ENCODE measurements at regions not wholly inside any gene's neighbourhood (a gene's known extent, or its start where the extent isn't known, plus 50 kb on each side); places are given as distances from the start of the nearest gene placed in this dataset.

DNA sequence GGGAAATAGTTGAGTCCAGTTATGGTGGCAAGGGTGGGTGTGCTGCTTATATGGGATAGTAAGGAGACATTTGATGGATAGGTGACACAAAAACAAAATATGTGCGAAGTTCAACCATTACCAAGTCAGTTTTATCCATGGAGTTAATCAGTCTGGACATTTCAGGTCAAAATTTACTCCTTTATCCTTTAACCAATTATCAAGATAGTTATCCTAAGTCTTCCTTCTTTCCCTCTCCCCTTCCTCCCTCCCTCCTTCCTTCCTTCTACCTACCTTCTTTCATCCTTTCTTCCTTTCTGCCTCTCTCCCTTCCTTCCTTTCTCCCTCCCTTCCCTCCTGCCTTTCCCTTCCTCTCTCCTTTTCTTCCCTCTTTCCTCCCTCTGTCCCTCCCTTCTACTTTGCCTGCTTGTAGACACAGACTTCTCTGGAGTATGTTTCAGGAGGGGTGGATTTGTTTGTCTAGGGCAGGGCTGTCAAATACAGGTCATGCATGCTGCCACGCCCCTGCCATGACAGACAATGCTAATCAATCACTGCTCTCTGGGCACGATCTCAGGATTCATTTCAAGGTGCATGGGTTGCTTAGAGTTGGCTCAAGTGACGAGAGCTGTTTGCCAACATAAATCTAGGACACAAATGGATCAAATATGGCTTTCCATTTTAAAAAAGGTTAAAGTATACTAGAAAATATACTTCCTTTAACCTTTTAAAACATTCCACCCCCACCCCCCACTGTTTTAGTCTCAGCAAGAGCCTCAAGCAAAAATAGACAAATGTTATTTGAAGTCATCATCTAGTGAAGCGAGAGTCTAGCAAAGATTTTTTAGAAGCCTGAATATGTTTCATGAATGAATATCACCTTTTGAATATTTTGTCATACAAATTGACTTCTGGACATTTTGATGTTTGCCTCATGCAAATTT, 281.6 kb upstream of the CITED2 start:
- no peak for DNase-seq

DNA sequence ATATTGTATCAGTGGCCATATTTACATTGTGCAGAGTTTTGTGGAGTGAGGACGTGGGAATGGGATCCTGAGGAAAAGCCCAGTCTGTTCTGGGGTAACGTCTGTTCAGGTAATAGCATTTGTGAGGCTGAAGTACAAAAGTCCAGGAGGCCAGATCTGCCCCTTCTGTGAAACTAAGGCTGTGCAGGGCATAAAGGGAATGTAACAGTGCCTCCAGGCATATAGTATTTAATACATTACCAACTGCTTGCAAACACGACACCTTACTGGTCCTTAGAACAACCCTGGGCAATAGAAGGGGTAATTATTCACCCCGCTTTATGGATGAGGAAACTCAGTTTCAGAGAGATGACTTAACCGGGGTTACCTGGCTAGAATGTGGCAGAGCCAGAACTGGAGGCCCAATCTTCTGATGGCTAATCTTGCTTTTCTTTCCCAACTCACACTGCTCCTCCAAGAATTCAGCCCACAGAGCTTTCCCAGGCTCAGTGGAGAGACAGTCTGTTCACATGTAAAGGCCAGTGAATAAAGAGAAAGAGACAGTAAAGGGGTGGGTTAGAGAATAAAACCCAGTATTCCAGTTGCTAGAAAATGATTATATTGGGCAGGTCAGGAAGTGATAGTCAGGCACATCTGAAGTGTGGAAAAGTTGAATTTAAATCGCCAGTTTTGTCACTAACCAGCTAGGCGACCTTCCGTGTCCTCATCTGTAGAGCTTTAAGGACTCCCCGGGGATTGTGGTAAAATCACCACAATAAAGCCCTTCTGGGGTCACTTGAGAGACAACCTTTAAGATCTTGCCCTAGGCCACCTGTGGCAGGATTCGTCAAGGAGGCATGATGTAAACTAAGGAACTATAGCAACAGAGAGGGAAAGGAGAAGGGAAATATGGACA, 280.7 kb upstream of the CITED2 start:
- DNase-seq: no peak

DNA sequence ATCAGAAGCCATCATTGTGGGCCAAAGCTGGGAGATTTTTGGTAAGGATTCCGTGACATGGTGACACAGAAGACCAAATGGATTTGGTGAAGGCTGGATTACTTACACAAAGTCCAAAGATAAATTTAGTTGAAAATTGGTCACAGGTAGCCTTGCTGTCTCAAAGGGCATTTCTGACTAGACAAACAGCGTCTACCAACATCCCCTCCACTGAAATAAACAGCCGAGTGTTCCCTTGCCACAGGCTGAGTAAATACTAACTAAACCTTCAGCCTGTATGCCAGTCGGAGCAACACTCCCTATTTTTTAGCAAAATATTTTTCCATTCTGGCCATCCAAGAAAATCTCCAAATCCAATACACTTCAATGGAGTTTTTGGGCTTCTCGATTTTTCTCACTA, 279.9 kb upstream of the CITED2 start:
- DNase-seq: no peak

DNA sequence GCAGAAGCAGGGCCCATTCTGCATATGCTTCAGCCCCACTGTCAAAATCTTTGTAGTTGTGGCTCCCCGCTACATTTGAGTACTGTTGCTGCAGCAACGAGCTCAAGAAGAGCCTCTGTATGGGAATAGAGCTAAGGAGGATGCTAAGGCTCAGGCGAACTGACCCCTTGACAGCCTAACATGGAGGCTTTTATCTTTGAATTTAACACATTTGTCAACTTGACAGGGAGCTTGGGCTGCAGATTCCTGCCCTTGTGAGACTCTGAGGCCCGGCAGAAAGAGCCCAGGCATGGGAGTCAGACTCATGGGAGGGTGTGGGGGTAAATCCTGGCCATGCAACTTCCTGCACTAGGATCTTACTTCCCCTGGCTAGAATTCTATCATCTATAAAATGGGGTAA, 278.7 kb upstream of the CITED2 start:
- no peak for DNase-seq

DNA sequence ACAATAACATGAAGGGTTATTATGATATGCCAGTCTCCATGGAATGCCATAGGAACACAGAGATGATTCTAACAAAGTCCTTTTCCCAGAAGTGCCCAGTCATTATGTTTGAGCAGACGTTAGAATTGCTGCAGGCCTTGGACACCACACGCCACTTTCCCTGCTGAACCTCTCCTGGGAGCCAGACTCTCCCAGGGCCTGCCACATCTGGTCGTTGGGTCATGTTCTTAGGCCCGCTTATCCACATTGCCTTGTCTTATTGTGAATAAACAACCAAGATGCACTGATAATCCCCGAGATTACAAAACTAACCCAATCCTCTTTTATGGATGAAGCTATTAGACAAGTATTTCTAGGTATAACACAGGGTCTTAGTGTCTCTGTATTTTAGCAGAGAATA, 276.5 kb upstream of the CITED2 start:
- no peak for DNase-seq

DNA sequence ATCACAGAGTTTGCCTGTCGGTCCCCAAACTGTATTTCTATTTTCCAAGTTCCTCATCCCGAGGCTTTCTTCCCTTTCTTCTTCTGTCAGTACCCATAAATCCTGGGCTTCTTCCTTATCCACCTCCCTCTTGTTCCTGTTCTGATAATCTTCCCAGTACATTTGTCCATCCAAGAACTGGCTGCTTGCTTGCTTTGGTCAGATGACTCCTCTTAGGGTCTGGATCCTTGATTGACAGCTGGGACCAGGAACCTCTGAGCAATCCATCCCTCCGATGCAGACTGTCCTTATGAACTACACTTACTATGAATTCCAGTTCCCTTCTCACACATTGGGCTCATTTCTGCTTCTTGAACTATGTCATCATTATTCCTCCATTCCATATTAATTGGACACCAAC, 275.3 kb upstream of the CITED2 start:
- no peak for DNase-seq

DNA sequence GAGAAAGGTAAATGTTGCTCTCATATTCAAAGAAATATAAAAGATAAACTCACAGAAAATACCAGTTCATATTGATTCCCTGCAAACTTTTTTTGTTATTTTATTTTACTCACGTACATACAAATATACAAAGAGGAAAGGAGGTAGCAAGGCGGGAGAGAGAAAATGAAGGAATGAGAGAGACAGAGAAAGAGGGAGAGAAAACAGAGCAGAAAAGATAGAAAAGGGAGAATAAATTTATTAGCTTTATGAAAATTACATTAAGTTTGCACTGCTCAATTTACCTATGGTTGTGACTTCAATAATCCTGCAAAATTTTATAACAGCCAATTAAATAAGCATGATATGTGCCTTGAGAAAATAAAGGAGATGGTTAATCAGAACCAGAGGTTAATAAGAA, 274.7 kb upstream of the CITED2 start:
- no peak for DNase-seq

DNA sequence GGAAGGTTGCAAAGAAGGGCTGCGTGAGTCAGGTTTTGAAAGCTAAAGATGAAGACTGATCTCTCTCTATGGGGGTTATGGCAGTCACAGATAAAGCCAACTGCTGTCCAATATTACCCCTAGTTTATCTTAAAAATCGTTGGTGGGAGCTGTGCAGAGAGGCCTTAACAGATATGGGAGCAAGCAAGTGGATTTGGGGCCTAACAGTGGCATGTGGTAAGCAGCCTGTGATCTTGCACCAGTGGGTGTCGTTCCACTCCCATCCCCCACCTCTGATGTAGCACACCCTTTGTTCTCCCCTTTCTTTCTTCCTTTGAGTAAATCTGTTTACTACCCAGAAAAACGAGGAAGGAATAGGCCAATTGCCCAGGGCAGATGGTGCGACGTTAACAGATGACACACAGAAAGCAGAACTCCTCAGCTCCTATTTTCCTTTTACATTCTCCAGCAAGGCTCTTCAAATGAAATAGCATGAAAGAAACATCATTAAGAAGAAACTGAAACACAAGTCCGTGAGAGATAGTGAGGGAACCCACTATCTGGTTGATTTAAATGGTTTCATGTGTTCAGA, 274.1 kb upstream of the CITED2 start:
- no peak for DNase-seq

DNA sequence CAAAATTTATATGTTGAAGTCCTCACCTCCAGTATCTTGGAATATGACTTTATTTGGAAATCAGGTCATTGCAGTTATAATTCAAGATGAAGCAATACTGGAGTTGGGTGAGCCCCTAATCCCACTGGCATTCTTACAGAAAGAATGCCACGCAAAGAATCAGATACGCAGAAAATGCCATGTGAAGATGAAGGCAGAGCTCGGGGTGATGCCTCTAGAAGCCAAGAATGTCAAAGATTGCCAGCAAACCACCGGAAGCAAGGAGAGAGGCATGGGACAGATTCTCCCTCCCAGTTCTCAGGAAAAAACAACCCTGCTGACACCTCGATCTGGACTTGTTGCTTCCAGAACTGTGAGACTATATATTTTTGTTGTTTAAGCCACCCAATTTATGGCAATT, 273.4 kb upstream of the CITED2 start:
- no peak for DNase-seq

DNA sequence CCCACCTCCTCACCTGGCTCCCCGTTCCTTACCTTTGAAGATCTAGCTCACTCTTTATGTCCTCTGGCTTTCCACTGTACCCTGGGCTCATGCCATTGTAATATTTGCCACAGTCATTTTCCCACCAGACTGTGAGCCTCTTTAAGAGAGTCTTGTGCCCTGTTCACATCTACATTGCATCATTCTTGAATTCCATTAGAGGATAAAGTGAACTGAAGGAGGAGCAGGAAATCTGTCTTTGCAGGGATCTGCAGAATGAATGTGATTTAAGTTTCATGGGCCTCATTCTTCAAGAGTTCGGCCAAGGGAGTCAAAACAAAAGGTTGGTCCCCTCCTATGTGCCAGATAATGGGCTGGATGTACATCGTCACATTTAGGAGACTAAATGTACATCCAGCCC, 272.6 kb upstream of the CITED2 start:
- no peak for DNase-seq

DNA sequence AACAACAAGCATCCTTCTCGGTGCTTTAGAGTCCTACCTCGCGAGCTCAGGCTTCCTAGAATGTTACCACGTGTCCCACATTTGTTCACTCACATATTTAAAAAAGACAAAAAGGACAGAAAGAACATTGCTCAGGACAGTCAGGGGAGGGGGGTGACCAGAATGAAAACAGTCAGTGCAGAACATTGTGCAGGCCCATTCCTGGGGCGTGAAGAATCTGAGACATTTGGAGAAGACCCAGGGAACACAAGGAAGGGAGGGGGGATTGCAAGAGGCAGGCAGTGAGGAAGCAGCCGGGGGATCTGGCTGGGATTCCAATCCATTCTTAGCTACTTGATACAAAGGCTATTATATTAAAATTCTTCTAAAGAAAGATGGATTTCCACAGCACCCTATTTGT, 270.4 kb upstream of the CITED2 start:
- no peak for DNase-seq

DNA sequence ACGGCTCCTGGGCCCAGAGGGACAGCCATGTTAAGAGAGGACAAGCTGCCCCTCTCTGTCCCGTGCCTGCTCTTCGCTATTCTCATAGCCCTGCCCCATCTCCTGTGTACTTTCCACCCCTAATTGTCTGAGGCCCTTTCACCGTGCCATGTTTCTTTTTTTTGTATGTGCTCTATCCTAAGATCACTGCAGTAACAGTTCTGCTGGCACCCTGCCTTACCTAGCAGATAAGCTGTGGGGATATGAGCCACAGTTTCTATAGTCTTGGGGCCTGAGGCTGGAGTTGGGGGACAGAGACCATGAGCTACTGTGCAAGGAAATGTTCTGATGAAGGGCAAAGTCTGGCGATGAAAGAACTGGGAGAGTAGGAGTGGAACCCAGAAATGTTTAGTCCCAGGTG, 269.5 kb upstream of the CITED2 start:
- DNase-seq: no peak

DNA sequence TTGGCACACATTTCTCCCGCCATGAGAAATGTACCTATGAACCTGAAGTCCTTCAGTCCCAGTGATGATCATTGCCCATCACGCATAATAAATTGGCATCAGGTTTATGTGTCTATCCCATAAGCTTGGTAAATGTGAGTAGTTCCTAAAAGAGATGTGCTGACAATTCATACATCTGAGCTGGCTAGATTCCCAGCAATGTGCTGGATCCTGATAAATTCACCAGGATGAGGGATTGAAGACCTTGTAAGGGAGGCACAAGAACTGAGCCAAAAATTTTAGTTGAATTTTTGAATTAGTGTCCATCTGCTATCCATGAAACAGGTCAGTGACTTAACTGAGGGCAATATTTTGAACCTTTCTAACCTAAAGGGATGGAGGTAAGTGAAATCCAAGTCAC, 267.9 kb upstream of the CITED2 start:
- DNase-seq: no peak

DNA sequence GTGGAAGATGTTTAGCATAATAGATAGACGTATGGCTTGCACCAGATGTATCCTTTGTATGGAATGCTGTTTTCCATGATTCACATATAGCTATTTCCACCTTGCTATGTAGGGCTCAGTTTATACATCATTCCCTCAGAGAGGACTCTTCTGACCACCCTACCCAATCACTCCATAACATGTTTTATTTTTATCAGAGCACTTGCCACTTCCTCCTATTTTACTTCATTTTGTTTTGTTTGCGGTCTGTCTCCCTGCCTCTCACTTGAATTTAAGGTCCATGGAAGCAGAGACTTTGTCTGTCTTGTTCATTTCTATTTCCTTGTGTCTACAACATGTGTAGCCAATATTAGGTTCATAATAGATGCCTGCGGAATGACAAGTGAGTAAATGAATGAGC, 266.9 kb upstream of the CITED2 start:
- DNase-seq: no peak

DNA sequence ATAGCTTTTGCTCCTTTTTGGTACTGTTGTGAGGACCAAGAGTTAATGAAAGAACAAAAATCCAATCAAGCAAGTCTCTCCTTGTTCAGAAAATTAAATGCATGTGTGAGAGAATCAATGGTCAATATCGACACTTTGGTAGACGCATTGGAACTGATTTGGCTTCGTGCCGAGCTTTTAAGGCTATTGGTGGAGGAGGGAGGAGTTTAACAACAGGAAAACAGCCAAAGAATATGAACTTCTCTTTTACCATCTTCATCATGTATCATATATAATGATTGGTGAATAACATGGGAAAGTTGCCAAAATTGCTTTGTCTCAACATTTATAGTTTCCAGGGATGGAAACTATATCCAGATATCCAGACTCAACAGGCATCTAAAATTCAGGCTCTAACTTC, 266.5 kb upstream of the CITED2 start:
- DNase-seq: no peak

DNA sequence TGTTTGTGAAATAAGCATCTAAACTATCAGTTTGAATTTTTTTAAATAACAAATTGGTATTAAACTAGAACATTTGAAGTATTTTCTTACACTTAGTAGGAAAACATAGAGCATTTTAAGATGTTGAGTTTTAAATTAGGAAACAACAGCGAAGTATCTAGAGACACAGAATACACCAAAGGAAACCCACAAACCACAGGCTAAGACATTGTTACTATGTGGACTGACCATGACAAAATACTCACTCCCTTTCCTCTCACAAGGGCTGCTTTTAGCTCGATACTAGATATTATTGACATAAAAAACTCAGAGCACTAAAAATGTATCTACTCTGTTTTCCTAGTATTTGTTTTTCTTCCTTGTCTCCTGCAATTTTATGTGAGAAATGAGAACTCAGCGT, 266.0 kb upstream of the CITED2 start:
- DNase-seq: no peak

DNA sequence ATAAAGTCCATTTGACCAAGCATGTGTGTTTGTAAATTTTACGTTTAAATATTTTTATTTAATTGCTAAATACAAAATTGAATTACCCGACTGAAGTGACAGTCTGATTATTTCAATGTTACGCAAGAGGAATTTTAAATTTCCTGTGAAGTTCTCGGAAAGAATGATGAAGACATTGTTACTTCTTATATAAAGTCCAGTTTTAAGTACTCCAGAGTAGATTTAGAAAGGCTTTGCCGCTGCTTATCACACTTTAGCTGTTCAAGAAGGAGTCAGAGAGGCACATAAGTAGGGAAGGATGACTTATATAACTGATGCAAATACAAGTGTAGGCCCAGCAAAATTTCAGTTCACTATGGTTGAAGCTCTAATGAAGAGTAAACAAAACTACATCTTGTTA, 265.1 kb upstream of the CITED2 start:
- DNase-seq: no peak

DNA sequence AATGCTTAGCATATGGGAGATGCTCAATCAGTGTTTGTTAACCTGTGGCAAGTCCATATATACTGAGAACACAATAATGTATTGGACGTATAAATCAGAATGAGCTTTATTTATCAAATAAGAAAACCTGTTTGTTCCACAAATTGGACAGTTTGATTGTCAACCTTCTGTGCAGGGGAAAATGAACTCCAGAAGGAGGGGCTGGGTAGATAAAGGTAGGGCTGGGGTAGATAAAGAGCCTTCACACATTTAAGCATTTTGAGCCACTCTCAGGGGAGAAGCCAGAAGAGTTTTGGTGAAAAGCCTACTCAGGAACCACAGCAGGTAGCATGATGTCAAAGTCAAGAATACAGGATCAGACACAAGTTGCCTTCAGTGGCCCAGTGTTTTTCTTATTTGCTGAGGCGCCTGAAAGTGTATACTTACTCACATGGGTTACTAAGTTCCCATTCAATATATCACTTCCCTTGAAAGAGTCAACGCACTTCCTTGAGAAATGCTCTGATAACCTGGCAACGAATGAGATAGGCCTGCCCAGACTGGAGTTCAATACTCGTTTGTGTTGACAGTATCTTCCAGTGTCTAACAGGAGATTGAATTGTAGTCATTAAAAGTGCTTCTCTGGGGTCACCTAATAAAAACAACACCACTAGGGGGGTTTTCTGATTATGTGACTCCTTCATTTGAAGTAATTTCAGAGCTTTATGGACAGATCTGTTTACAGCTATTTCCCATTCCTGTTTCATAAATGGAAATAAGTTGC, 263.9 kb upstream of the CITED2 start:
- DNase-seq: no peak

DNA sequence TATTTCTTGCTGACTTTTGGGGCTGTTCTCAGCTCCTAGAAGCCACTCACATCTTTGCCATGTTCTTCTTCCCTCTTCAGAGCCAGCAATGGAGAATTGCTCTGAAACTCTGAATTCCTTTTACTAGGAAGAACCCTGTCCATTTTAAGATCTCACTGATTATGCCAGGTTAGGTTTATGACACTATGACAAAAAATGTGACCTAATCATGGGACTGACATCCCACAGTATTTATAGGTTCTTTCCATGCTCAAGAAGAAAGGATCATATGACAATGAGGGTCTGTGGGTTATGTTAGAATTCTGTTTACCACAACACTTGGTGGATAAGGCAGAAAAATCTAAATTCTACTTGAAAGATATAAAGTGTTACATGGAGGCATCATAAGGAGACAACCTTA, 263.3 kb upstream of the CITED2 start:
- no peak for DNase-seq

DNA sequence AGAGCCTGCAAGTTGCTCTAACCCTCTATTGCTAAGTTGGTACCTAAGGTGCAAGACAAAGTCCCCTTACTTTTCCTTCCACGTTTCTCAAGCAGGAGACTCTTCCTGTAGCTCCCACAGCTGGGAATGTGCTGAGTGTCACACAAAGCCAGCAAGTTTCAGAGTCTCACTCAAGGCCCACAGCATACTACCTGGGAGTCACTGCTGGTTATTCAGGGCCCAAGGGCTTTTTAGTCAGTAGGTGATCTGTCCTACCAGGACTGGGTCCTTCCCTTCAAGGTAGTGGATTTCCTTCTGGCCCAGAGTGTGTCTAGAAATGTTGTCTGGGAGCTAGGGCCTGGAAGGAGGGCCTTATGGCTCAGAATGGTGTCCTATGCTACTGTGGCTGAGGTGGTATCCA, 261.9 kb upstream of the CITED2 start:
- no peak for DNase-seq

DNA sequence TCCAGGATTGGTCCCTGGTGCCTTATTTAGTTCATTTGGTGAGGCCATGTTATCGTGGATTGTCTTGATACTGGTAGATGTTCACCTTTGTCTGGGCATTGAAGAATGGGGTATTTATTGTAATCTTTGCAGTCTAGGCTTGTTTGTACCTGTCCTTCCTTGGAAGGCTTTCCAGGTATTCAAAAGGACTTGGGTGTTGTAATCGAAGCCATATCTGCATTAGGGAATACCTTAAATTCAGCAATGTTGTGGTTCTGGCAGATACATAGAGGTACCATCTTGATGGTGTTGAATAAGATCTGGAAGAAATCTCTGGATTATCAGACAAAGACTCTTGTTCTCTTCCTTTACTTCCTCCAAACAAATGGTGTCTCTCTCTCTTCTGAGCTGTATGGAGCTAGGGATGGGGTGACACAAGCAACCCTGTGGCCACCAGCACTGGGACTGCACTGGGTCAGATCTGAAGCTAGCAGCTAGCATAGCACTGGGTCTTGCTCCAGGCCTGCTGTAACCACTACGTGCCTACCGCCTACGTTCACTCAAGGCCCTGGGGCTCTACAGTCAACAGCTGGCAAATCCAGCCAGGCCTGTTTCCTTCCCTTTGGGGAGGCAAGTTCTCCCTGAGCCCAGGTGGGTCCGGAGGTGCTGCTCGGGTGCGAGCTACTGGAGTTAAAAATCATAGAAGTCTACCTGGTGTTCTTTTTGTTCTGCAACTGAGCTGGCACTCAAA, 261.1 kb upstream of the CITED2 start:
- no peak for DNase-seq

DNA sequence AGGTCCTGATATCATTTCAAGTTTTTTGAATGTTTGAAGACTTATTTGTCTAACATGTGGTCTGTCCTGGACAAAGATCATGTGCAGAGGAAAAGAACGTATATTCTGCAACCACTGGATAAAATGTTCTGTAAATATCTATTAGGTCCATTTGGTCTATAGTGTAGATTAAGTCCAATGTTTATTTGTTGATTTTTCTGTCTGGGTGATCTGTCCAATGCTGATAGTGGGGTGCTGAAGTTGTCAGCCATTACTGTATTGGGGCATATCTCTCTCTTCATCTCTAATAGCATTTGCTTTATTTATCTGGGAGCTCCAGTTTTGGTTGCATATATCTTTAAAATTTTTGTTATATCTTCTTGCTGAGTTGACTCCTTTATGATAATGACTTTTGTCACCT, 258.4 kb upstream of the CITED2 start:
- DNase-seq: no peak
